T-helper 17 cell (primary cell): ENCODE measurements at regions not wholly inside any gene's neighbourhood (a gene's known extent, or its start where the extent isn't known, plus 50 kb on each side); places are given as distances from the start of the nearest gene placed in this dataset.

Experiments used
- ATAC-seq: fragments of 150-1000 bp; cut with Tn5 transposase; 2 replicates; pipeline ENCODE4 v1.10.0; 2021; ENCODE audit warnings: mild to moderate bottlenecking, moderate library complexity
- DNase-seq, 3 donors: peaks; one replicate each; pipeline versions ENCODE4 v3.0.0 to v3.0.0-alpha.2; 2020 to 2021
- H3K9me3 ChIP-seq: one replicate; pipeline ENCODE4 v1.7.0; 2013; ENCODE audit warnings: low read length, mild to moderate bottlenecking; ENCODE audit not compliant: control insufficient read depth, poor library complexity, severe bottlenecking
- H3K27ac Mint-ChIP-seq: one replicate; pipeline ENCODE4 v1.8.0; 2022; ENCODE audit warnings: mild to moderate bottlenecking, moderate library complexity, mixed read lengths
- H3K27me3 Mint-ChIP-seq: one replicate; pipeline ENCODE4 v1.8.0; 2022; ENCODE audit warnings: mixed read lengths
- H3K36me3 Mint-ChIP-seq: one replicate; pipeline ENCODE4 v1.8.0; 2022; ENCODE audit warnings: low read depth, mixed read lengths
- H3K4me1 Mint-ChIP-seq: one replicate; pipeline ENCODE4 v1.8.0; 2022; ENCODE audit warnings: mild to moderate bottlenecking, mixed read lengths
- H3K4me3 Mint-ChIP-seq: one replicate; pipeline ENCODE4 v1.8.0; 2022; ENCODE audit warnings: mild to moderate bottlenecking, moderate library complexity, mixed read lengths

GRCh38 chr4:58760737-58761136, 1650.6 kb upstream of the IGFBP7 start:
- DNase-seq (no peak), ATAC-seq (no peak)
- H3K27ac Mint-ChIP-seq = no peak overlapping the region
- H3K4me1 Mint-ChIP-seq = no peaks in the 10 kb centered on the region
- no peaks in the 10 kb centered on the region for H3K36me3 Mint-ChIP-seq
- H3K27me3 Mint-ChIP-seq = no peaks in the 10 kb centered on the region
- no peaks in the 10 kb centered on the region for H3K9me3 ChIP-seq
- H3K4me3 Mint-ChIP-seq = no peak overlapping the region

- Mint-ChIP-seq H3K4me3 (no peak overlapping the region), H3K27me3 (no peaks in the 10 kb centered on the region), H3K27ac (no peak overlapping the region), H3K4me1 (no peaks in the 10 kb centered on the region), H3K36me3 (no peaks in the 10 kb centered on the region)
- DNase-seq (no peak), ATAC-seq (no peak)
- no peaks in the 10 kb centered on the region for H3K9me3 ChIP-seq
Observed at GRCh38 chr4:58760100-58760499, 1649.9 kb upstream of the IGFBP7 start.

- Mint-ChIP-seq H3K4me3 (no peak overlapping the region), H3K4me1 (no peaks in the 10 kb centered on the region), H3K36me3 (no peaks in the 10 kb centered on the region), H3K27me3 (no peaks in the 10 kb centered on the region), H3K27ac (no peak overlapping the region)
- no peak for DNase-seq
- no peak for ATAC-seq
- no peaks in the 10 kb centered on the region for H3K9me3 ChIP-seq
Observed at GRCh38 chr4:58749206-58749605, 1639.0 kb upstream of the IGFBP7 start.

- peaks cover 2% of the 10 kb centered on the region for H3K9me3 ChIP-seq
- Mint-ChIP-seq H3K27ac (no peak overlapping the region), H3K4me1 (no peaks in the 10 kb centered on the region), H3K36me3 (no peaks in the 10 kb centered on the region), H3K27me3 (no peaks in the 10 kb centered on the region), H3K4me3 (no peak overlapping the region)
- DNase-seq (no peak), ATAC-seq (no peak)
Observed at GRCh38 chr4:58740897-58741296, 1630.7 kb upstream of the IGFBP7 start.

- no peak for ATAC-seq
- DNase-seq = no peak
- no peak overlapping the region for H3K27ac Mint-ChIP-seq
- H3K9me3 ChIP-seq = peaks cover 2% of the 10 kb centered on the region
- no peak overlapping the region for H3K4me3 Mint-ChIP-seq
- no peaks in the 10 kb centered on the region for H3K36me3 Mint-ChIP-seq
- H3K27me3 Mint-ChIP-seq = no peaks in the 10 kb centered on the region
- no peaks in the 10 kb centered on the region for H3K4me1 Mint-ChIP-seq
Observed at GRCh38 chr4:58739275-58739674, 1629.1 kb upstream of the IGFBP7 start.

GRCh38 chr4:58738375-58738774, 1628.2 kb upstream of the IGFBP7 start:
- no peaks in the 10 kb centered on the region for H3K27me3 Mint-ChIP-seq
- no peaks in the 10 kb centered on the region for H3K36me3 Mint-ChIP-seq
- H3K9me3 ChIP-seq = peaks cover 2% of the 10 kb centered on the region
- no peaks in the 10 kb centered on the region for H3K4me1 Mint-ChIP-seq
- no peak overlapping the region for H3K27ac Mint-ChIP-seq
- no peak for DNase-seq
- no peak for ATAC-seq
- no peak overlapping the region for H3K4me3 Mint-ChIP-seq

GRCh38 chr4:58734030-58734674, 1624.0 kb upstream of the IGFBP7 start:
- no peaks in the 10 kb centered on the region for H3K4me1 Mint-ChIP-seq

GRCh38 chr4:58732973-58733372, 1622.8 kb upstream of the IGFBP7 start:
- ATAC-seq (no peak), DNase-seq (no peak)
- Mint-ChIP-seq H3K36me3 (no peaks in the 10 kb centered on the region), H3K4me1 (no peaks in the 10 kb centered on the region), H3K4me3 (no peak overlapping the region), H3K27ac (no peak overlapping the region), H3K27me3 (no peaks in the 10 kb centered on the region)
- no peaks in the 10 kb centered on the region for H3K9me3 ChIP-seq

More at GRCh38 chr4:58734030-58734674, 1624.0 kb upstream of the IGFBP7 start:
- ATAC-seq (no peak), DNase-seq (no peak)
- Mint-ChIP-seq H3K4me3 (no peak overlapping the region), H3K36me3 (no peaks in the 10 kb centered on the region), H3K27ac (no peak overlapping the region), H3K27me3 (no peaks in the 10 kb centered on the region)
- H3K9me3 ChIP-seq = peaks cover 2% of the 10 kb centered on the region

- ATAC-seq = no peak
- H3K27me3 Mint-ChIP-seq = no peaks in the 10 kb centered on the region
- H3K27ac Mint-ChIP-seq = no peak overlapping the region
- H3K4me1 Mint-ChIP-seq = no peaks in the 10 kb centered on the region
- H3K9me3 ChIP-seq = no peaks in the 10 kb centered on the region
- H3K4me3 Mint-ChIP-seq = no peak overlapping the region
- DNase-seq = no peak
- H3K36me3 Mint-ChIP-seq = no peaks in the 10 kb centered on the region
Observed at GRCh38 chr4:58723954-58724353, 1613.8 kb upstream of the IGFBP7 start.

GRCh38 chr4:58711039-58711438, 1600.9 kb upstream of the IGFBP7 start:
- no peaks in the 10 kb centered on the region for H3K9me3 ChIP-seq
- DNase-seq = no peak
- Mint-ChIP-seq H3K36me3 (no peaks in the 10 kb centered on the region), H3K4me1 (no peaks in the 10 kb centered on the region), H3K27ac (no peak overlapping the region), H3K4me3 (no peak overlapping the region), H3K27me3 (no peaks in the 10 kb centered on the region)
- ATAC-seq = no peak

GRCh38 chr4:58688568-58688967, 1578.4 kb upstream of the IGFBP7 start:
- no peaks in the 10 kb centered on the region for H3K9me3 ChIP-seq
- Mint-ChIP-seq H3K36me3 (no peaks in the 10 kb centered on the region), H3K27me3 (no peaks in the 10 kb centered on the region), H3K27ac (no peak overlapping the region), H3K4me3 (no peak overlapping the region), H3K4me1 (no peaks in the 10 kb centered on the region)
- ATAC-seq (no peak), DNase-seq (no peak)

- no peak for DNase-seq
- Mint-ChIP-seq H3K27ac (no peak overlapping the region), H3K36me3 (no peaks in the 10 kb centered on the region), H3K4me3 (no peak overlapping the region), H3K4me1 (no peaks in the 10 kb centered on the region), H3K27me3 (no peaks in the 10 kb centered on the region)
- H3K9me3 ChIP-seq = no peaks in the 10 kb centered on the region
- no peak for ATAC-seq
Observed at GRCh38 chr4:58679886-58680285, 1569.7 kb upstream of the IGFBP7 start.

GRCh38 chr4:58679051-58679450, 1568.9 kb upstream of the IGFBP7 start:
- Mint-ChIP-seq H3K27me3 (no peaks in the 10 kb centered on the region), H3K27ac (no peak overlapping the region), H3K36me3 (no peaks in the 10 kb centered on the region), H3K4me1 (no peaks in the 10 kb centered on the region), H3K4me3 (no peak overlapping the region)
- DNase-seq (no peak), ATAC-seq (no peak)
- H3K9me3 ChIP-seq = no peaks in the 10 kb centered on the region

GRCh38 chr4:58669783-58670182, 1559.6 kb upstream of the IGFBP7 start:
- no peaks in the 10 kb centered on the region for H3K4me1 Mint-ChIP-seq
- H3K36me3 Mint-ChIP-seq = no peaks in the 10 kb centered on the region
- no peak overlapping the region for H3K27ac Mint-ChIP-seq
- ATAC-seq = no peak
- H3K9me3 ChIP-seq = no peaks in the 10 kb centered on the region
- H3K4me3 Mint-ChIP-seq = no peak overlapping the region
- no peaks in the 10 kb centered on the region for H3K27me3 Mint-ChIP-seq
- DNase-seq = no peak
